IPS-18a (cell line): ENCODE measurements at regions not wholly inside any gene's neighbourhood (a gene's known extent, or its start where the extent isn't known, plus 50 kb on each side); places are given as distances from the start of the nearest gene placed in this dataset.
"Not testable (repeated sequence)": the region's sequence is repeated elsewhere in the genome, so short reads cannot be mapped to it uniquely, and the experiment has no call there.

Experiments used
- H3K27ac ChIP-seq: one replicate; pipeline ENCODE4 v1.5.1; 2013; ENCODE audit warnings: low read length
- H3K27me3 ChIP-seq: one replicate; pipeline ENCODE4 v1.6.1; 2013; ENCODE audit warnings: mild to moderate bottlenecking, low read length; ENCODE audit not compliant: control insufficient read depth, insufficient read depth
- H3K36me3 ChIP-seq: one replicate; pipeline ENCODE4 v1.6.1; 2013; ENCODE audit warnings: low read depth, low read length; ENCODE audit not compliant: control insufficient read depth
- H3K4me1 ChIP-seq: one replicate; pipeline ENCODE4 v1.6.1; 2013; ENCODE audit warnings: low read depth, low read length; ENCODE audit not compliant: control insufficient read depth
- H3K4me3 ChIP-seq: one replicate; pipeline ENCODE4 v1.5.1; 2013; ENCODE audit warnings: low read length
- H3K9ac ChIP-seq: one replicate; pipeline ENCODE4 v1.6.1; 2013; ENCODE audit warnings: mild to moderate bottlenecking, low read length, moderate library complexity
- H3K9me3 ChIP-seq: one replicate; pipeline ENCODE4 v1.6.1; 2013; ENCODE audit warnings: low read depth, low read length; ENCODE audit not compliant: control insufficient read depth

DNA sequence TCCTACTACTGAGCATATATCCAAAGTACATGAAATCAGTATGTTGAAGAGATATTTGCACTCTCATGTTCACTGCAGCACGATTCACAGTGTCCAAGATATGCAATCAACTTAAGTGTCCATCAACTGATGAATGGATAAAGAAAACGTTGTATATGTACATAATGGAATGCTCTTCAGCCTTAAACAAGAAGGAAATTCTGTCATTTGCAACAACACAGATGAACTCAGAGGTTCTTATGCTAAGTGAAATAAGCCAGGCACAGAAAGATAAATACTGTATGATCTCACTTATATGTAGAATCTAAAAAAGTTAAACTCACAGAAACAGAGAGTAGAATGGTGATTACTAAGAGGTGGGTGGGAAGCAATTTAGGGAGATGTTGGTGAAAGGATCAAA is 149.2 kb downstream of the EVA1A start:
- Histone ChIP-seq H3K27ac (no peak overlapping the region), H3K9me3 (no peaks in the 10 kb centered on the region), H3K9ac (no peak overlapping the region), H3K4me3 (no peak overlapping the region), H3K4me1 (no peaks in the 10 kb centered on the region), H3K27me3 (no peaks in the 10 kb centered on the region), H3K36me3 (no peaks in the 10 kb centered on the region)

DNA sequence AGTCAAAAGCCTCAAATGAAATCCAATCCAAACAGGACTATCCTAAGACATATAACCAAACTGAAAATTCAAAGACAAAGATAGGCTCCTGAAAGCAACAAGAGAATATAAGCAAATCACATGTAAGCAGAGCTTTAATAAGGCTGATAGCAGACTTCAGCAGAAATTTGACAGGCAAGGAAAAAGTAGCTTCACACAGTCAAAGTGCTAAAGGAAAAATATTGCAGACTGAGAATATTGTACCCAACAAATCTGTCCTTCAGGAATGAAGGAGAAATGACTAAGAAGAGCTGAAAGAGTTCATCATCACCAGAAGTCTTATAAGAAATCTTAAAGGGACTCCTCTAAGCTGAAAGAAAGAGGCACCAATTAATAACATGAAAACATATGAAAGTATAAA is 150.0 kb downstream of the EVA1A start:
- Histone ChIP-seq H3K36me3 (no peaks in the 10 kb centered on the region), H3K27me3 (no peaks in the 10 kb centered on the region), H3K27ac (no peak overlapping the region), H3K9me3 (no peaks in the 10 kb centered on the region), H3K9ac (no peak overlapping the region), H3K4me1 (peaks cover 5% of the 10 kb centered on the region), H3K4me3 (no peak overlapping the region)

DNA sequence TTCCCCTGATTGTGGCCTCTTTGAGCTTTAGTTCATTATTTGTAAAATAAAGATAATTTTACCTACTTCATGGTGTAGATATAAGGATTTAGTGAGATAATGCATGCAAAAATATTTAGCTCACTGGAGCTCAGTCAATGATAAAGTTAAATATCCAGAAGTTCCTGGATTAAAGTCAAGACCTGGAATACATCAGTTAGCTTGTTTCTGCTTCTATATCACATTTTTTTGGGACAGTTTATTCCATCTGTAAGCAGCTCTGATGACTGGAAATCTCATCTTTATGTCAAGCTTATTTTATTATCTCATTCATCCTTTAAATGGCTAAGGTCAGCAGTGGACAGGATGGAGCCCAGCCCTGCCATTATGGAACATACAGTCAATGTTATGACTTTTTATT is 152.0 kb downstream of the EVA1A start:
- H3K27me3 ChIP-seq: no peaks in the 10 kb centered on the region
- H3K27ac ChIP-seq: no peak overlapping the region
- no peaks in the 10 kb centered on the region for H3K9me3 ChIP-seq
- peaks cover 17% of the 10 kb centered on the region for H3K4me1 ChIP-seq
- no peak overlapping the region for H3K4me3 ChIP-seq
- H3K36me3 ChIP-seq: no peaks in the 10 kb centered on the region
- no peak overlapping the region for H3K9ac ChIP-seq

DNA sequence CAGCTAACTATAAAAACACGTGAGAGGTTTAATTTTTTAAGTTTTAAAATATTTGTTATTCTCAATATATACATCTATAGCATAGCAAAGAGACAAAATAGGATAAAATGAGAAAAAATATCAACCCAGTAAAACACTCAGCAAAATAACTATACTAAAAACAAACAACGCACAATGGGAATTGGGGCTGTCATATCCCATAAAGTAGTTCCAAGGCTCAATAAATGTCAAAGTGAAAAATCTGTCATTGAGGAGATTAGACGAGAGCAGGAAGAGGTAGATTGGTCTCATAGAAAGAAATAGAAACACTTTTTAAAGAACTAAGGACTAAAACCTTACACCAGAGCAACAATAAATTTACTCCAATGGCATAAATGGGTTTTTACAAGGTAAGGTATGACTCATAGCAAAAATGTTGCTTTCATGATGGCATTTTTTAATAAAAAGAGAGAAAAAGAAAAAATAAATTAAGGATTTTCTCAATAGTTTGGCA is 153.7 kb downstream of the EVA1A start:
- no peak overlapping the region for H3K27ac ChIP-seq

DNA sequence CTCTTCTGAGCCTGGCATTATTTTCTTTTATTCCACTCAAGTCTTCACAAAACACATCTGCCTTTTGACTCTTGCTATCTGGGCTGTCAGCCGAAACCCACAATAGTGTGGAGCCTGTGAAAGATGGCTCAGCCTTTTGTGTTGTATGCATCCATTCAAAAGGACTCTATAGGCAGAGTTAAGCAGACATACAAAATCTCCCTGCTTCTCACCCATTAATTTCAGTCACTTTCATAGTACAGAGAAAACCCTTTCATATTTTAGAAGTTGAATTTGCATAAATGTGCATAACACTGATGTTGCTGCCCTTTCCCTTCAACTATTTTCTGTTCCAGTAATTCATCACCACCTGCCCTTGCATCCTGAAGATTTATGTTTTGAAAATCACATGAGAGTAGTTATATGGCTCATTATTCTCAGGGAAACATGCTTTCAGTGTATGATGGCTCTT is 154.6 kb downstream of the EVA1A start:
- Histone ChIP-seq H3K27ac (no peak overlapping the region), H3K9ac (no peak overlapping the region), H3K4me3 (peak overlapping the region; percentile 3), H3K36me3 (no peaks in the 10 kb centered on the region), H3K27me3 (no peaks in the 10 kb centered on the region), H3K4me1 (peaks cover 17% of the 10 kb centered on the region), H3K9me3 (no peaks in the 10 kb centered on the region)

More for the DNA sequence above, 153.7 kb downstream of the EVA1A start:
- H3K9ac ChIP-seq: no peak overlapping the region
- H3K4me3 ChIP-seq: no peak overlapping the region
- peaks cover 17% of the 10 kb centered on the region for H3K4me1 ChIP-seq
- H3K36me3 ChIP-seq: no peaks in the 10 kb centered on the region
- H3K27me3 ChIP-seq: no peaks in the 10 kb centered on the region
- H3K9me3 ChIP-seq: no peaks in the 10 kb centered on the region

DNA sequence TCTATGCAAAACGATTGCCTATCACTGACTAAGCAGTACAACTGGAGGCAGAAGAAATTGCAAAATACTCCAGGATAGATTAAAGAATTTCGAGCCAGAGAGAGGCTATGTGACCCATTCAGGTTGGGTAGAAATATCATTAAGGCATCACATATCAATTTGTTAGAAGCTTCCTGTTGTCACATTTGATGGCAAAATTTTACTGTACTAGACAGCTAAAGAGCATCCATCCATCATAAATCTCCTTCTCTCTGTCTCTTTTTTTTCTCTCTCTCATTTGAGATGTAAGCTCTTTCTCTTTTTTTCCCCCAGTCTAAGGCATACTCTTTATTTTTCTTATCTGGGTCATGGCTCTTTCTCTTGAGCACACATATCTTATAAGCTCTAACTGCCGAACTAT is 155.7 kb downstream of the EVA1A start:
- Histone ChIP-seq H3K9ac (no peak overlapping the region), H3K27ac (no peak overlapping the region), H3K36me3 (no peaks in the 10 kb centered on the region), H3K9me3 (no peaks in the 10 kb centered on the region), H3K27me3 (no peaks in the 10 kb centered on the region), H3K4me3 (no peak overlapping the region), H3K4me1 (peaks cover 17% of the 10 kb centered on the region)

DNA sequence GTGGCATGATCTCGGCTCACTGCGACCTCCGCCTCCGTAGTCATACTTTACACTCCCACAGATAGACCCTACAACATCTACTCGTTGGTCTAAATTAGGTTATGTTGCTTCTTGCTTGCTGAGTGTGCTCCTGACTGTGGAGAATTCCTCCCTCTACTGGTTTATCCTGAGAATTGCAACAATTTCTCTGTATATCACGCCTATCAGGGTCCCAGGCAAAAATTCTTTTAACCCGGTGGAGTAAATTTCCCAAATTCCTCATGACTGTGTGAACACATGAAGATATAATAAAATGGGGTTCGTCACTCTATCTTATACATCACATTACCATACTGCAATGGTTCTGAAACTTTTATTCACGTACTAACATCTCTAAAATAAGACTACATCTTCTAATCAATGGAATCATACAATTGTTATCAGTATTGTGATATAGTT is 156.7 kb downstream of the EVA1A start:
- Histone ChIP-seq H3K9ac (no peak overlapping the region), H3K4me3 (no peak overlapping the region), H3K27ac (no peak overlapping the region), H3K4me1 (peaks cover 17% of the 10 kb centered on the region), H3K36me3 (no peaks in the 10 kb centered on the region), H3K27me3 (no peaks in the 10 kb centered on the region), H3K9me3 (no peaks in the 10 kb centered on the region)

DNA sequence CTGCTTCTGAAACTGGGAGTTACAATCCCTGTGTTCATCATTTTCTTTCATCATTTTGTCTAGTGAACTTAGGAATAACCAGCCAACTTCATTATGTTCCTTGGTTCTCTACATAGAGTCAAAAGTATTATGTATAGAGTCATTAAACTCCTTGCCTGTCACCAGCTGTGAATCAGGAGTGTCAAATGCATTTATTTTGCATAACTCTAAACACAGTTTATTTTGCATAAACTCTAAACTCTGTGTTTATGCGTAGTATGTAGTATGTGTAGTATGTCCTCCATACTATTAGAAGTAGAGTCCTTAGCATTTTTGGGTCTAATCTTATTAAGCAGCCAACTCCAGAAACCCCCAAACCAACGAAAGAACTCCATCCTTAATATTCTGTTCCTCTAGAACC is 164.4 kb downstream of the EVA1A start:
- Histone ChIP-seq H3K4me1 (no peaks in the 10 kb centered on the region), H3K9ac (no peak overlapping the region), H3K4me3 (no peak overlapping the region), H3K27me3 (no peaks in the 10 kb centered on the region), H3K27ac (no peak overlapping the region), H3K36me3 (no peaks in the 10 kb centered on the region), H3K9me3 (no peaks in the 10 kb centered on the region)

DNA sequence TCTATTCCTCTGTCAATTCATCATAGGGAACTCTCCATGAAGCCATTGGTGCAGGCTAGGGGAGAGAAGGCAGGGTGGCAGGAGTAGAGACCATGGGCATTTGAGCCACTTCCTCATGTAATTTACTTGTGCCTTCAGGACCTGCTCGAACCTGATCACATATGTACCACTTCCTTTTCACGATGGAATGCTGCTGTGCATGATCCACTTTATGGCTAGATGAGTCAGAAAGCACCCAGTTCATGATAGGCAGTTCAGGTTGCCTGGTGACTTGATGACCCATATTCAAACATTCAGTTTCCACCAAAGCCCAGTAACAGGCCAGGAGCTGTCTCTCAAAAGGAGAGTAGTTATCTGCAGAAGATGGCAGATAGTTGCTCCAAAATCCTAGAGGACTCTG is 166.0 kb downstream of the EVA1A start:
- H3K27me3 ChIP-seq, H3K9ac ChIP-seq, H3K4me1 ChIP-seq, H3K27ac ChIP-seq, H3K4me3 ChIP-seq, H3K36me3 ChIP-seq, H3K9me3 ChIP-seq: not testable (repeated sequence)

DNA sequence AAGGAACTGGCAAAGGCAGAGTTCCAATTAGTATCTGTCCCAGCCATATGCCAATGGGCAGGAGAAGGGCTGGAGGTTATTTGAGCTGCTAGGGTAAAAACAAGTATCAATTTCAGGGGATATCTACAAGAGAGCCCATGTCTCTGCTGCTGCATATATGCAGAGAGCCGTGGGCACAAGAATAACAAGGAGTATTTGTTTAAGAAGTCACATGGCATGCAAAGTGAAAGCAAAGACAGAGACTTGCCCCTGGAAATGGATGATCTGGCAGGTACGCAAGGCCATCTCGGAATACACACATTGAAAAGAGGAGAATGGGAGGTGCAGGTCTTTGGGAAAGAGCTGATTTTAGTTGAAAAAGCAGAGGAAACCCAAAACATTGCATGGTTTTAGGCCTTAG is 170.6 kb downstream of the EVA1A start:
- Histone ChIP-seq H3K9me3 (peaks cover 8% of the 10 kb centered on the region), H3K4me1 (no peaks in the 10 kb centered on the region), H3K4me3 (no peak overlapping the region), H3K9ac (no peak overlapping the region), H3K27ac (no peak overlapping the region), H3K27me3 (no peaks in the 10 kb centered on the region), H3K36me3 (no peaks in the 10 kb centered on the region)

DNA sequence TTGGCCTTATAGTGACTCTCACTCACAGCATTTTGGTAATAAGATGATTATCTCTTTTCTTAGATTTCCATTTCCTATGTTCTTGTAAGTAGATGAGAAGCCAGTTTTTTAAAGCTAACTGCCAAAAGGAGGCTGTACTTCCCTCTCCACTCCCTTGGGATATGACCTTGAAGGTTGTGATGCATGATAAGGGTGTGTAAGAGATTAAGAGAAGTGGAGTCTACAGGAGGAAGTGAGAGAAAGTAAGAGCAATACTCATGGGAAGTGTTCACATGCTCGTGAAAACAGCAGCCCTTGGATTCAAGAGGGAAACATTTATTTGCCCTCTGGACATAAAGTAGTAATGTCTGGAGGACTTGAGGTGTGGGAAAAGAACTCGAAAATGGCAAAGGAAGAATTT is 171.5 kb downstream of the EVA1A start:
- Histone ChIP-seq H3K36me3 (no peaks in the 10 kb centered on the region), H3K27me3 (no peaks in the 10 kb centered on the region), H3K27ac (no peak overlapping the region), H3K4me3 (no peak overlapping the region), H3K4me1 (no peaks in the 10 kb centered on the region), H3K9ac (no peak overlapping the region), H3K9me3 (peaks cover 8% of the 10 kb centered on the region)

DNA sequence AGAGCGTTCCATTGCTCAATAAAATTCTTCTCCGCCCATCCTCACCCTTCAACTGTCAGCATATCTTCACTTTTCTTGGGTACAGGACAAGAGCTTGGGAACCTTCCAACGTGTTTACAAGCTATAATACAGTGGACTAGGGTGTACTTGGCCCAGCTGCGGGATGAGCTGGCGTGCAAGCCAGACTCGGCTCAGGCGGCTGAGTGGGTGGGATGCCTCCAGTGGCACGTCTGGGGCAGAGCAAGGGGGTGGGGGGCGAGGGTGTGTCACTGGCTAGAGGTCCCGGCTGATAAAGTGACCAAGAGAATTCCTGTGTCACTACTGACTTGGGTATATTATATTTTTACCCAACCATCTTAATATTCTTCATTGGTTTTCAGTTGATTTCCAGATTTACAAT is 179.7 kb downstream of the EVA1A start:
- no peaks in the 10 kb centered on the region for H3K27me3 ChIP-seq
- H3K9ac ChIP-seq: no peak overlapping the region
- no peaks in the 10 kb centered on the region for H3K36me3 ChIP-seq
- H3K4me1 ChIP-seq: no peaks in the 10 kb centered on the region
- H3K9me3 ChIP-seq: peaks cover 6% of the 10 kb centered on the region
- no peak overlapping the region for H3K4me3 ChIP-seq
- no peak overlapping the region for H3K27ac ChIP-seq
